Kidney epithelial cell (primary cell): ENCODE measurements at regions not wholly inside any gene's neighbourhood (a gene's known extent, or its start where the extent isn't known, plus 50 kb on each side); places are given as distances from the start of the nearest gene placed in this dataset.

Source experiments
- DNase-seq: peaks from one replicate; pipeline ENCODE4 v3.0.0-alpha.2; 2010; ENCODE audit warnings: low read depth
- H3K27me3 ChIP-seq: 2 replicates; pipeline ENCODE4 v1.6.0; 2011; ENCODE audit warnings: low read length; ENCODE audit not compliant: control insufficient read depth, insufficient read depth
- H3K36me3 ChIP-seq: 2 replicates; pipeline ENCODE4 v1.5.1; 2011; ENCODE audit warnings: low read length; ENCODE audit not compliant: control insufficient read depth, insufficient read depth
- H3K4me3 ChIP-seq: 2 replicates; pipeline ENCODE4 v1.5.1; 2011; ENCODE audit warnings: low read depth, mild to moderate bottlenecking, control low read depth, low read length
- CTCF ChIP-seq: IDR thresholded peaks from 2 replicates; pipeline ENCODE4 v1.5.1; 2011; ENCODE audit warnings: mild to moderate bottlenecking, moderate library complexity, low read length, control low read depth, inconsistent platforms; ENCODE audit not compliant: insufficient read depth, poor library complexity, severe bottlenecking

- Histone ChIP-seq H3K4me3 (no peak overlapping the region), H3K27me3 (peaks cover 2% of the 10 kb centered on the region), H3K36me3 (no peaks in the 10 kb centered on the region)
- TF ChIP-seq CTCF, result no peak
- DNase-seq, result no peak
Observed at GRCh38 chr17:27986805-27987684, 55.4 kb upstream of the NLK start.

GRCh38 chr17:27989046-27989445 is 53.4 kb upstream of the NLK start:
- no peak overlapping the region for H3K4me3 ChIP-seq
- H3K36me3 ChIP-seq, result no peaks in the 10 kb centered on the region
- peaks cover 2% of the 10 kb centered on the region for H3K27me3 ChIP-seq
- no peak for TF ChIP-seq CTCF
- DNase-seq, result peak; percentile 12

GRCh38 chr17:27990100-27990499 is 52.4 kb upstream of the NLK start:
- no peaks in the 10 kb centered on the region for H3K36me3 ChIP-seq
- no peak for DNase-seq
- no peak for TF ChIP-seq CTCF
- H3K27me3 ChIP-seq, result peaks cover 2% of the 10 kb centered on the region
- no peak overlapping the region for H3K4me3 ChIP-seq

GRCh38 chr17:27990979-27991378 is 51.5 kb upstream of the NLK start:
- DNase-seq, result no peak
- H3K36me3 ChIP-seq, result no peaks in the 10 kb centered on the region
- no peak overlapping the region for H3K4me3 ChIP-seq
- TF ChIP-seq CTCF, result no peak
- H3K27me3 ChIP-seq, result no peaks in the 10 kb centered on the region

GRCh38 chr17:27991462-27991993 is 50.9 kb upstream of the NLK start:
- TF ChIP-seq CTCF, result no peak
- Histone ChIP-seq H3K4me3 (no peak overlapping the region), H3K36me3 (no peaks in the 10 kb centered on the region), H3K27me3 (no peaks in the 10 kb centered on the region)
- DNase-seq, result no peak
